Endodermal cell (in vitro differentiated cells): ENCODE measurements at regions not wholly inside any gene's neighbourhood (a gene's known extent, or its start where the extent isn't known, plus 50 kb on each side); places are given as distances from the start of the nearest gene placed in this dataset.
"Not testable (repeated sequence)": the region's sequence is repeated elsewhere in the genome, so short reads cannot be mapped to it uniquely, and the experiment has no call there.

Source experiments
- DNase-seq: peaks from one replicate; pipeline ENCODE4 v3.0.0-alpha.2; 2017
- H3K27ac ChIP-seq: 2 replicates; pipeline ENCODE4 v1.5.1; 2013; ENCODE audit warnings: mild to moderate bottlenecking, low read depth, low read length, moderate library complexity
- H3K27me3 ChIP-seq: 2 replicates; pipeline ENCODE4 v1.6.1; 2013; ENCODE audit warnings: mild to moderate bottlenecking, low read length, moderate library complexity; ENCODE audit not compliant: insufficient read depth, control insufficient read depth, poor library complexity, severe bottlenecking
- H3K36me3 ChIP-seq: 2 replicates; pipeline ENCODE4 v1.7.0; 2013; ENCODE audit warnings: mild to moderate bottlenecking, low read length, moderate library complexity; ENCODE audit not compliant: control insufficient read depth, insufficient read depth
- H3K4me1 ChIP-seq: one replicate; pipeline ENCODE4 v1.7.0; 2013; ENCODE audit warnings: low read length; ENCODE audit not compliant: control insufficient read depth, insufficient read depth
- H3K4me3 ChIP-seq: 2 replicates; pipeline ENCODE4 v1.5.1; 2013; ENCODE audit warnings: mild to moderate bottlenecking, low read length, moderate library complexity
- H3K9ac ChIP-seq: 2 replicates; pipeline ENCODE4 v1.6.1; 2013; ENCODE audit warnings: mild to moderate bottlenecking, low read length, moderate library complexity; ENCODE audit not compliant: poor library complexity, severe bottlenecking; ENCODE audit errors: extremely low read depth
- H3K9me3 ChIP-seq: 2 replicates; pipeline ENCODE4 v1.6.1; 2013; ENCODE audit warnings: mild to moderate bottlenecking, low read length, moderate library complexity; ENCODE audit not compliant: control insufficient read depth
- H3K27ac Mint-ChIP-seq: 2 replicates; pipeline ENCODE4 v1.8.0; 2020; ENCODE audit warnings: mixed read lengths
- H3K27me3 Mint-ChIP-seq: 2 replicates; pipeline ENCODE4 v1.8.0; 2021; ENCODE audit warnings: mild to moderate bottlenecking, mixed read lengths; ENCODE audit not compliant: insufficient read depth
- H3K36me3 Mint-ChIP-seq: 2 replicates; pipeline ENCODE4 v1.8.0; 2020; ENCODE audit warnings: low read depth, mixed read lengths
- H3K4me1 Mint-ChIP-seq: 2 replicates; pipeline ENCODE4 v1.8.0; 2020; ENCODE audit warnings: mixed read lengths
- H3K4me3 Mint-ChIP-seq: 2 replicates; pipeline ENCODE4 v1.8.0; 2020; ENCODE audit warnings: mild to moderate bottlenecking, moderate library complexity, mixed read lengths
- H3K9me3 Mint-ChIP-seq: 2 replicates; pipeline ENCODE4 v1.8.0; 2020; ENCODE audit warnings: mild to moderate bottlenecking, mixed read lengths
- WGBS, 2 experiments: methylation state at CpG; one replicate each; pipeline versions ENCODE4 v1.1.5 to v1.1.7; 2013; ENCODE audit warnings: missing lambda C conversion rate in 2 of 2, mixed read lengths in 1 of 2; ENCODE audit not compliant: insufficient coverage in 1 of 2, insufficient read length in 1 of 2; 5-methylcytosine and 5-hydroxymethylcytosine counted together
- TF ChIP-seq, protein P1 (sequence below): fragments of 200-600 bp; sonication (generic); conservative IDR thresholded peaks from 2 replicates; pipeline ENCODE4 v1.5.0; 2021; ENCODE audit warnings: antibody characterized with exemption, mild to moderate bottlenecking

DNA sequence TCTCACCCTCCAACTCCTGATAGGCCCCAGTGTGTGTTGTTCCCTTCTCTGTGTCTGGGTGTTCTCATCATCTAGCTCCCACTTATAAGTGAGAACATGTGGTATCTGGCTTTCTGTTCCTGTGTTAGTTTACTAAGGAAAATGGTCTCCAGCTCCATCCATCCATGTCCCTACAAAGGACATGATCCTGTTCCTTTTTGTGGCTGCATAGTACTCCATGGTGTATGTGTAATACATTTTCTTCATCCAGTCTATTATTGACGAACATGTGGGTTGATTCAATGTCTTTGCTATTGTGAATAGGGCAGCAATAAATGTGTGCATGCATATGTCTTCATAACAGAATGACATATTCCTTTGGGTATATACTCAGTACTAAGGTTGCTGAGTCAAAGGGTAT is 1397.0 kb downstream of the UQCRFS1 start:
- Mint-ChIP-seq H3K9me3 (peaks cover 72% of the 10 kb centered on the region), H3K36me3 (peaks cover 2% of the 10 kb centered on the region), H3K27ac (no peak overlapping the region), H3K4me1 (no peaks in the 10 kb centered on the region), H3K27me3 (no peaks in the 10 kb centered on the region), H3K4me3 (no peak overlapping the region)
- WGBS, 2 experiments, result 86% methylated on average over 1 of the region's 1 CpG; no CpG with 5 or more reads in 1 of the 2 experiments
- TF ChIP-seq, protein P1, sequence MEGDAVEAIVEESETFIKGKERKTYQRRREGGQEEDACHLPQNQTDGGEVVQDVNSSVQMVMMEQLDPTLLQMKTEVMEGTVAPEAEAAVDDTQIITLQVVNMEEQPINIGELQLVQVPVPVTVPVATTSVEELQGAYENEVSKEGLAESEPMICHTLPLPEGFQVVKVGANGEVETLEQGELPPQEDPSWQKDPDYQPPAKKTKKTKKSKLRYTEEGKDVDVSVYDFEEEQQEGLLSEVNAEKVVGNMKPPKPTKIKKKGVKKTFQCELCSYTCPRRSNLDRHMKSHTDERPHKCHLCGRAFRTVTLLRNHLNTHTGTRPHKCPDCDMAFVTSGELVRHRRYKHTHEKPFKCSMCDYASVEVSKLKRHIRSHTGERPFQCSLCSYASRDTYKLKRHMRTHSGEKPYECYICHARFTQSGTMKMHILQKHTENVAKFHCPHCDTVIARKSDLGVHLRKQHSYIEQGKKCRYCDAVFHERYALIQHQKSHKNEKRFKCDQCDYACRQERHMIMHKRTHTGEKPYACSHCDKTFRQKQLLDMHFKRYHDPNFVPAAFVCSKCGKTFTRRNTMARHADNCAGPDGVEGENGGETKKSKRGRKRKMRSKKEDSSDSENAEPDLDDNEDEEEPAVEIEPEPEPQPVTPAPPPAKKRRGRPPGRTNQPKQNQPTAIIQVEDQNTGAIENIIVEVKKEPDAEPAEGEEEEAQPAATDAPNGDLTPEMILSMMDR, result no peak
- H3K9ac ChIP-seq, result no peak overlapping the region
- H3K9me3 ChIP-seq, result no peaks in the 10 kb centered on the region
- no peak overlapping the region for H3K4me3 ChIP-seq
- no peak for DNase-seq
- no peaks in the 10 kb centered on the region for H3K4me1 ChIP-seq
- H3K27ac ChIP-seq, result no peak overlapping the region
- no peaks in the 10 kb centered on the region for H3K27me3 ChIP-seq
- H3K36me3 ChIP-seq, result no peaks in the 10 kb centered on the region

DNA sequence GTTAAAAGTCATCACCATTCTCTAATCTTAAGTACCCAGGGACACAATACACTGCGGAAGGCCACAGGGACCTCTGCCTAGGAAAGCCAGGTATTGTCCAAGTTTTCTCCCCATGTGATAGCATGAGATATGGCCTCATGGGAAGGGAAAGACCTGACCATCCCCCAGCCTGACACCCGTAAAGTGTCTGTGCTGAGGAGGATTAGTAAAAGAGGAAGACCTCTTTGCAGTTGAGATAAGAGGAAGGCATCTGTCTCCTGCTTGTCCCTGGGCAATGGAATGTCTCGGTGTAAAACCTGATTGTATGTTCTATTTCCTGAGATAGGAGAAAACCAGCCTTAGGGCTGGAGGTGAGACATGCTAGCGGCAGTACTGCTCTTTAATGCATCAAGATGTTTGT is 1398.1 kb downstream of the UQCRFS1 start:
- not testable (repeated sequence) for H3K4me1 Mint-ChIP-seq, H3K27me3 Mint-ChIP-seq, H3K27ac Mint-ChIP-seq, H3K4me3 Mint-ChIP-seq, DNase-seq, H3K27ac ChIP-seq, H3K27me3 ChIP-seq, H3K4me3 ChIP-seq, H3K36me3 ChIP-seq, H3K9me3 ChIP-seq, H3K4me1 ChIP-seq, H3K9ac ChIP-seq, H3K36me3 Mint-ChIP-seq
- H3K9me3 Mint-ChIP-seq, result peaks cover 75% of the 10 kb centered on the region
- WGBS, 2 experiments, result 84% methylated on average over 4 of the region's 4 CpGs; no CpG with 5 or more reads in 1 of the 2 experiments

DNA sequence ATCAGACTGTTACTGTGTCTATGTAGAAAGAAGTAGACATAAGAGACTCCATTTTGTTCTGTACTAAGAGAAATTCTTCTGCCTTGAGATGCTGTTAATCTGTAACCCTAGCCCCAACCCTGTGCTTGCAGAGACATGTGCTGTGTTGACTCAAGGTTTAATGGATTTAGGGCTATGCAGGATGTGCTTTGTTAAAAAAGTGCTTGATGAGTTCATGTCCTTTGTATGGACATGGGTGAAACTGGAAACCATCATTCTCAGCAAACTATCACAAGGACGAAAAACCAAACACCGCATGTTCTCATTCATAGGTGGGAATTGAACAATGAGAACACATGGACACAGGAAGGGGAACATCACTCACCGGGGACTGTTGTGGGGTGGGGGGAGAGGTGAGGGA is 1398.7 kb downstream of the UQCRFS1 start:
- not testable (repeated sequence) for H3K27me3 Mint-ChIP-seq, H3K36me3 ChIP-seq, H3K36me3 Mint-ChIP-seq, H3K4me3 ChIP-seq, DNase-seq, H3K9ac ChIP-seq, H3K27me3 ChIP-seq, H3K4me1 Mint-ChIP-seq, H3K9me3 ChIP-seq, H3K27ac ChIP-seq, H3K4me1 ChIP-seq, H3K27ac Mint-ChIP-seq, H3K4me3 Mint-ChIP-seq
- 78% methylated on average over 1 of the region's 3 CpGs; no CpG with 5 or more reads in 1 of the 2 experiments for WGBS, 2 experiments
- peaks cover 79% of the 10 kb centered on the region for H3K9me3 Mint-ChIP-seq

DNA sequence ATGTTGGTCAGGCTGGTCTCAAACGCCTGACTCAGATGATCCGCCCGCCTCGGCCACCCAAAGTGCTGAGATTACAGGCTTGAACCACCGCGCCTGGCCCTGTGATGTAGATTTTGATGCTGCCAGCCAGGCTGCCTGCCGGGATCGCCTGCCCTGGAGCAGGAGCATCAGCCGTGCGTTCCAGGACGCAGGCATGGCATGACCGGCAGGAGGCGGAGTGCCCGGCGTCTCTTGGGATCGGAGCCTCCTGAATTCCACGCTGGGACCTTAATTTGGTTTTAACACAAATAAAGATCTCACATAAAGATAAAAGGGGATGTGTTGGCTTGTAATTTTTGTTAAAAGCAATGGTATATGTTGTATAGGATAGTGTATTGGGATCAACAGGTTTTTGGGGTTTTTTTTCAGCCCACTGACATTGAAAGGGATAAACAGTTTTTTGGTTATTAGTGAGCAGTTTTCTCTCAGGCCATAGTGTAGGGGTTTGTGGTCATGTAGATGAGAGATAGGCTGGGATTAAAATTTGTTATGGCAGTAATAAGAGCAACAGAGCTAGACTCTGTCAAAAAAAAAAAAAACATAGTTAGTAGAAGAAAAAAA is 1406.4 kb downstream of the UQCRFS1 start:
- Histone ChIP-seq H3K4me3 (no peak overlapping the region), H3K27ac (no peak overlapping the region), H3K9ac (no peak overlapping the region), H3K27me3 (no peaks in the 10 kb centered on the region), H3K9me3 (peaks cover 6% of the 10 kb centered on the region), H3K36me3 (no peaks in the 10 kb centered on the region), H3K4me1 (no peaks in the 10 kb centered on the region)
- WGBS, 2 experiments, result 83 to 90% methylated on average over 5 to 17 of the region's 17 CpGs
- Mint-ChIP-seq H3K4me1 (no peaks in the 10 kb centered on the region), H3K27ac (no peak overlapping the region), H3K4me3 (no peak overlapping the region), H3K9me3 (peaks cover 51% of the 10 kb centered on the region), H3K27me3 (no peaks in the 10 kb centered on the region), H3K36me3 (peaks cover 15% of the 10 kb centered on the region)
- DNase-seq, result no peak
- TF ChIP-seq, protein P1, result no peak
